ENCODE measurements at regions not wholly inside any gene's neighbourhood (a gene's known extent, or its start where the extent isn't known, plus 50 kb on each side); places are given as distances from the start of the nearest gene placed in this dataset.

GRCh38 chr6:145080651-145081050 lies 654.7 kb downstream of the EPM2A start:
- Histone ChIP-seq H3K27me3 (replicated peaks in 1 of 4; ENCODE audit: control extremely low read depth in 1 of 4, control insufficient read depth in 3 of 4, insufficient read depth in 4 of 4, low read length in 3 of 4) (no peaks in the 10 kb centered on the region), H2AFZ (ENCODE audit: insufficient read depth, low read depth, low read length, poor library complexity, severe bottlenecking) (no peak overlapping the region), H3K79me2 (ENCODE audit: control insufficient read depth, insufficient read depth, low read length) (no peaks in the 10 kb centered on the region), H3K27ac (ENCODE audit: low read length in 2 of 2) (no peak overlapping the region), H3K9ac (ENCODE audit: low read length) (no peak overlapping the region), H3K4me3 (ENCODE audit: control extremely low read depth in 1 of 5, extremely low read depth in 1 of 5, insufficient read depth in 1 of 5, low read depth in 2 of 5, low read length in 4 of 5) (no peak overlapping the region), H3K9me3 (ENCODE audit: control extremely low read depth in 1 of 3, control insufficient read depth in 2 of 3, insufficient read depth in 1 of 3, low read length in 2 of 3) (no peaks in the 10 kb centered on the region), H4K20me1 (ENCODE audit: control insufficient read depth, insufficient read depth, low read length, poor library complexity, severe bottlenecking) (no peaks in the 10 kb centered on the region), H3K36me3 (replicated peaks in 1 of 2; ENCODE audit: control extremely low read depth in 1 of 2, control insufficient read depth in 1 of 2, extremely low read depth in 1 of 2, insufficient read depth in 2 of 2, low read length in 1 of 2) (no peaks in the 10 kb centered on the region), H3K4me2 (replicated peaks; ENCODE audit: low read depth, low read length, poor library complexity, severe bottlenecking) (no peak overlapping the region), H3K4me1 (ENCODE audit: control insufficient read depth in 2 of 2, insufficient read depth in 2 of 2, low read length in 2 of 2) (no peaks in the 10 kb centered on the region)
- no peak for DNase-seq
- CTCF ChIA-PET: no interaction called here
- no CpG with 5 or more reads among the region's 2 CpGs for WGBS (ENCODE audit: insufficient coverage)
- no peak overlapping the region for H3K4me3 Mint-ChIP-seq
- POLR2A ChIA-PET: no interaction called here
- no peaks in the 10 kb centered on the region for H3K9me3 Mint-ChIP-seq (ENCODE audit: insufficient read depth)
- ATAC-seq (ENCODE audit: low read depth): no peak
- H3K4me1 Mint-ChIP-seq: no peaks in the 10 kb centered on the region
- no peak overlapping the region for H3K27ac Mint-ChIP-seq
- intact Hi-C loops (cut with micrococcal nuclease): no loop called here
- no peaks in the 10 kb centered on the region for H3K27me3 Mint-ChIP-seq
- TF ChIP-seq EZH2 (IDR thresholded peaks at IDR 0.05; ENCODE audit: borderline replicate concordance, insufficient read depth, low read depth, low read length, poor library complexity, severe bottlenecking) (no peak), CTCF (IDR thresholded peaks at IDR 0.05) (no peak)

GRCh38 chr6:145081677-145082076 lies 653.6 kb downstream of the EPM2A start:
- CTCF ChIA-PET: no interaction called here
- Histone ChIP-seq H3K4me1 (ENCODE audit: control insufficient read depth in 2 of 2, insufficient read depth in 2 of 2, low read length in 2 of 2) (no peaks in the 10 kb centered on the region), H2AFZ (ENCODE audit: insufficient read depth, low read depth, low read length, poor library complexity, severe bottlenecking) (no peak overlapping the region), H3K79me2 (ENCODE audit: control insufficient read depth, insufficient read depth, low read length) (no peaks in the 10 kb centered on the region), H3K9me3 (ENCODE audit: control extremely low read depth in 1 of 3, control insufficient read depth in 2 of 3, insufficient read depth in 1 of 3, low read length in 2 of 3) (no peaks in the 10 kb centered on the region), H3K4me3 (ENCODE audit: control extremely low read depth in 1 of 5, extremely low read depth in 1 of 5, insufficient read depth in 1 of 5, low read depth in 2 of 5, low read length in 4 of 5) (no peak overlapping the region), H4K20me1 (ENCODE audit: control insufficient read depth, insufficient read depth, low read length, poor library complexity, severe bottlenecking) (no peaks in the 10 kb centered on the region), H3K4me2 (replicated peaks; ENCODE audit: low read depth, low read length, poor library complexity, severe bottlenecking) (no peak overlapping the region), H3K27ac (ENCODE audit: low read length in 2 of 2) (no peak overlapping the region), H3K36me3 (replicated peaks in 1 of 2; ENCODE audit: control extremely low read depth in 1 of 2, control insufficient read depth in 1 of 2, extremely low read depth in 1 of 2, insufficient read depth in 2 of 2, low read length in 1 of 2) (no peaks in the 10 kb centered on the region), H3K9ac (ENCODE audit: low read length) (no peak overlapping the region), H3K27me3 (replicated peaks in 1 of 4; ENCODE audit: control extremely low read depth in 1 of 4, control insufficient read depth in 3 of 4, insufficient read depth in 4 of 4, low read length in 3 of 4) (no peaks in the 10 kb centered on the region)
- DNase-seq (no peak), ATAC-seq (ENCODE audit: low read depth) (no peak)
- Mint-ChIP-seq H3K4me1 (no peaks in the 10 kb centered on the region), H3K4me3 (no peak overlapping the region), H3K9me3 (ENCODE audit: insufficient read depth) (no peaks in the 10 kb centered on the region), H3K27ac (no peak overlapping the region), H3K27me3 (no peaks in the 10 kb centered on the region)
- no CpG with 5 or more reads among the region's 2 CpGs for WGBS (ENCODE audit: insufficient coverage)
- intact Hi-C loops (cut with micrococcal nuclease): no loop called here
- POLR2A ChIA-PET: no interaction called here
- TF ChIP-seq EZH2 (IDR thresholded peaks at IDR 0.05; ENCODE audit: borderline replicate concordance, insufficient read depth, low read depth, low read length, poor library complexity, severe bottlenecking) (no peak), CTCF (IDR thresholded peaks at IDR 0.05) (no peak)
